Sigmoid colon (tissue), 5 donors: ENCODE measurements at regions not wholly inside any gene's neighbourhood (a gene's known extent, or its start where the extent isn't known, plus 50 kb on each side); places are given as distances from the start of the nearest gene placed in this dataset.

Source experiments
- DNase-seq: peaks from one replicate; pipeline ENCODE4 v3.0.0-alpha.2; 2019
- H3K27ac ChIP-seq, 4 donors: fragments of 200-600 bp; sonication (generic); one replicate each; pipeline ENCODE4 v1.5.1; 2016 to 2019; ENCODE audit warnings: mild to moderate bottlenecking in 1 of 4
- H3K27me3 ChIP-seq, 3 donors: fragments of 200-600 bp; sonication (generic); one replicate each; pipeline ENCODE4 v1.5.1; 2019; ENCODE audit warnings: mild to moderate bottlenecking in 1 of 3
- H3K36me3 ChIP-seq, 4 donors: fragments of 200-600 bp; sonication (generic); one replicate each; pipeline ENCODE4 v1.5.1; 2016 to 2019
- H3K4me1 ChIP-seq, 4 donors: fragments of 200-600 bp; sonication (generic); one replicate each; pipeline ENCODE4 v1.5.1; 2017 to 2019
- H3K4me3 ChIP-seq, 4 donors: fragments of 200-600 bp; sonication (generic); one replicate each; pipeline ENCODE4 v1.5.1; 2017 to 2019; ENCODE audit warnings: mild to moderate bottlenecking in 2 of 4, moderate library complexity in 1 of 4
- H3K9me3 ChIP-seq, 4 donors: fragments of 200-600 bp in 3 of 4; sonication (generic) in 3 of 4; one replicate each; pipeline versions ENCODE4 v1.5.1 to v1.6.1; 2013 to 2019
- POLR2A ChIP-seq, 2 donors: fragments of 450-650 bp; IDR thresholded peaks; one replicate each; pipeline ENCODE4 v1.6.1; 2016; ENCODE audit warnings: antibody characterized with exemption in 2 of 2, mild to moderate bottlenecking in 2 of 2, moderate library complexity in 2 of 2
- intact Hi-C: fragments of 100-400 bp; cut with DNase I; formaldehyde crosslinking; loops from one replicate; pipeline ENCODE4 v1.15.1; 2023
- TF ChIP-seq, protein P1 (sequence below), 4 experiments: fragments of 450-650 bp in 3 of 4; fragments of 200-600 bp in 1 of 4; IDR thresholded peaks; one replicate each; pipeline ENCODE4 v1.5.1; 2016 to 2019; ENCODE audit warnings: antibody characterized with exemption in 4 of 4, mild to moderate bottlenecking in 3 of 4, moderate library complexity in 2 of 4
- donor health status: healthy.

DNA sequence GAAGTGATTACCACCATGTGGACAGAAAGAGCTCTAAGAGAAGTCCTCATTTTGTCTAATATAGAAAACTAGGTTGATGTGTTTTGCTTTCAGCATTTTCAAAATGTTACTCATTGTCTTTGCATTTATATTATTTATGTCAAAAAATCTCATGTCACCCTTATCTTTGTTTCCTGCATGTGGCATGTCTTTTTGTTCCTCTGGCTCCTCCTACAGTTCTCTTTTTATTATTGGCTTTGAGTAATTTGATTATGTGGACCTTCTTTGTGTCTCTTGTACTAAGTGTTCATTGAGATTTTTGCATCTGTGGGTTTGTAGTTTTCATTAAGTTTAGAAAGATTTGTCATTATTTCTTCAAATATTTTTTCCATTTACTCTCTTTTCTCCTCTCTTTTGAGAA lies 58.8 kb downstream of the GNG10 start:
- H3K27ac ChIP-seq = no peak overlapping the region
- no peak overlapping the region for H3K4me3 ChIP-seq
- H3K27me3 ChIP-seq = no peaks in the 10 kb centered on the region
- H3K9me3 ChIP-seq = no peaks in the 10 kb centered on the region
- no peak for TF ChIP-seq POLR2A (IDR thresholded peaks at IDR 0.05)
- TF ChIP-seq, protein P1, sequence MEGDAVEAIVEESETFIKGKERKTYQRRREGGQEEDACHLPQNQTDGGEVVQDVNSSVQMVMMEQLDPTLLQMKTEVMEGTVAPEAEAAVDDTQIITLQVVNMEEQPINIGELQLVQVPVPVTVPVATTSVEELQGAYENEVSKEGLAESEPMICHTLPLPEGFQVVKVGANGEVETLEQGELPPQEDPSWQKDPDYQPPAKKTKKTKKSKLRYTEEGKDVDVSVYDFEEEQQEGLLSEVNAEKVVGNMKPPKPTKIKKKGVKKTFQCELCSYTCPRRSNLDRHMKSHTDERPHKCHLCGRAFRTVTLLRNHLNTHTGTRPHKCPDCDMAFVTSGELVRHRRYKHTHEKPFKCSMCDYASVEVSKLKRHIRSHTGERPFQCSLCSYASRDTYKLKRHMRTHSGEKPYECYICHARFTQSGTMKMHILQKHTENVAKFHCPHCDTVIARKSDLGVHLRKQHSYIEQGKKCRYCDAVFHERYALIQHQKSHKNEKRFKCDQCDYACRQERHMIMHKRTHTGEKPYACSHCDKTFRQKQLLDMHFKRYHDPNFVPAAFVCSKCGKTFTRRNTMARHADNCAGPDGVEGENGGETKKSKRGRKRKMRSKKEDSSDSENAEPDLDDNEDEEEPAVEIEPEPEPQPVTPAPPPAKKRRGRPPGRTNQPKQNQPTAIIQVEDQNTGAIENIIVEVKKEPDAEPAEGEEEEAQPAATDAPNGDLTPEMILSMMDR (IDR thresholded peaks at IDR 0.05) = no peak
- intact Hi-C loops = no loop called here
- no peaks in the 10 kb centered on the region for H3K36me3 ChIP-seq
- H3K4me1 ChIP-seq = no peaks in the 10 kb centered on the region
- no peak for DNase-seq
